Fibroblast of lung (primary cell): ENCODE measurements at regions not wholly inside any gene's neighbourhood (a gene's known extent, or its start where the extent isn't known, plus 50 kb on each side); places are given as distances from the start of the nearest gene placed in this dataset.

Experiments used
- DNase-seq, 2 donors: peaks; one replicate each; pipeline versions ENCODE4 v3.0.0 to v3.0.0-alpha.2; 2010; ENCODE audit warnings: low read depth in 2 of 2
- H2AFZ ChIP-seq: 2 replicates; pipeline ENCODE4 v1.5.1; 2012; ENCODE audit warnings: low read length, control low read depth, inconsistent platforms
- H3K27ac ChIP-seq: 2 replicates; pipeline ENCODE4 v1.5.1; 2011; ENCODE audit warnings: low read length, control low read depth; ENCODE audit not compliant: insufficient read depth
- H3K27me3 ChIP-seq: 2 replicates; pipeline ENCODE4 v1.5.1; 2011; ENCODE audit warnings: mild to moderate bottlenecking, low read length; ENCODE audit not compliant: control insufficient read depth, insufficient read depth
- H3K36me3 ChIP-seq: 2 replicates; pipeline ENCODE4 v1.5.1; 2011; ENCODE audit warnings: low read length; ENCODE audit not compliant: control insufficient read depth, insufficient read depth
- H3K4me1 ChIP-seq: 2 replicates; pipeline ENCODE4 v1.5.1; 2011; ENCODE audit warnings: low read length; ENCODE audit not compliant: control insufficient read depth, insufficient read depth; ENCODE audit errors: extremely low read depth
- H3K4me2 ChIP-seq: 2 replicates; pipeline ENCODE4 v1.5.1; 2011; ENCODE audit warnings: low read length, control low read depth; ENCODE audit not compliant: insufficient read depth; ENCODE audit errors: extremely low read depth
- H3K4me3 ChIP-seq, 4 experiments: fragments of 200-600 bp in 1 of 4; sonication (generic) in 1 of 4; replicated peaks in 1 of 4; 2 replicates each; pipeline ENCODE4 v1.5.1; 2011 to 2016; ENCODE audit warnings: low read length in 4 of 4, low read depth in 3 of 4, mild to moderate bottlenecking in 3 of 4, control low read depth in 2 of 4, inconsistent platforms in 1 of 4, mixed read lengths in 1 of 4; ENCODE audit not compliant: insufficient read depth in 1 of 4; ENCODE audit errors: control extremely low read depth in 1 of 4
- H3K79me2 ChIP-seq: 2 replicates; pipeline ENCODE4 v1.5.1; 2012; ENCODE audit warnings: mild to moderate bottlenecking, low read length, inconsistent platforms; ENCODE audit not compliant: control insufficient read depth, insufficient read depth
- H3K9ac ChIP-seq: 2 replicates; pipeline ENCODE4 v1.5.1; 2011; ENCODE audit warnings: mild to moderate bottlenecking, low read length, control low read depth; ENCODE audit not compliant: insufficient read depth
- H3K9me3 ChIP-seq: 2 replicates; pipeline ENCODE4 v1.5.1; 2012; ENCODE audit warnings: low read depth, low read length; ENCODE audit not compliant: control insufficient read depth, insufficient read depth
- H4K20me1 ChIP-seq: 2 replicates; pipeline ENCODE4 v1.5.1; 2011; ENCODE audit warnings: low read length; ENCODE audit not compliant: control insufficient read depth, insufficient read depth; ENCODE audit errors: extremely low read depth
- CTCF ChIP-seq, 2 donors: IDR thresholded peaks in 1 of 2; conservative IDR thresholded peaks in 1 of 2; 1 replicate in 1 of 2; 2 replicates in 1 of 2; pipeline ENCODE4 v1.5.1; 2011 to 2012; ENCODE audit warnings: low read length in 2 of 2, control low read depth in 1 of 2, inconsistent platforms in 1 of 2, low read depth in 1 of 2, mild to moderate bottlenecking in 1 of 2
- EZH2 ChIP-seq: IDR thresholded peaks from 2 replicates; pipeline ENCODE4 v1.5.1; 2012; ENCODE audit warnings: low read length, control low read depth, mild to moderate bottlenecking; ENCODE audit errors: missing control alignments

- H3K9ac ChIP-seq: no peak overlapping the region
- no peak overlapping the region for H3K4me3 ChIP-seq
- H3K4me2 ChIP-seq: peak overlapping the region; percentile 8
- no peaks in the 10 kb centered on the region for H3K79me2 ChIP-seq
- H3K27me3 ChIP-seq: no peaks in the 10 kb centered on the region
- H2AFZ ChIP-seq: peak overlapping the region; percentile 34
- H3K9me3 ChIP-seq: no peaks in the 10 kb centered on the region
- TF ChIP-seq CTCF (conservative IDR thresholded peaks at IDR 0.05 in 1 of 2, IDR thresholded peaks at IDR 0.05 in 1 of 2; ENCODE audit: low read depth in 1 of 2, low read length in 2 of 2) (no peak), EZH2 (no peak)
- H3K4me1 ChIP-seq: no peaks in the 10 kb centered on the region
- DNase-seq: no peak
- H4K20me1 ChIP-seq: no peaks in the 10 kb centered on the region
- H3K27ac ChIP-seq: no peak overlapping the region
- no peaks in the 10 kb centered on the region for H3K36me3 ChIP-seq
These were observed 107.2 kb upstream of the STC2 start for GRCh38 chr5:173435447-173435846.

- Histone ChIP-seq H3K9me3 (no peaks in the 10 kb centered on the region), H4K20me1 (no peaks in the 10 kb centered on the region), H3K4me3 (no peak overlapping the region), H3K9ac (no peak overlapping the region), H3K27ac (no peak overlapping the region), H3K4me1 (no peaks in the 10 kb centered on the region), H3K36me3 (no peaks in the 10 kb centered on the region), H3K27me3 (no peaks in the 10 kb centered on the region), H2AFZ (no peak overlapping the region), H3K4me2 (no peak overlapping the region), H3K79me2 (no peaks in the 10 kb centered on the region)
- no peak for DNase-seq
- TF ChIP-seq CTCF (conservative IDR thresholded peaks at IDR 0.05 in 1 of 2, IDR thresholded peaks at IDR 0.05 in 1 of 2; ENCODE audit: low read depth in 1 of 2, low read length in 2 of 2) (no peak), EZH2 (no peak)
These were observed 106.1 kb upstream of the STC2 start for GRCh38 chr5:173434270-173434669.

- TF ChIP-seq EZH2: no peak
- no peak for TF ChIP-seq CTCF (conservative IDR thresholded peaks at IDR 0.05 in 1 of 2, IDR thresholded peaks at IDR 0.05 in 1 of 2; ENCODE audit: low read depth in 1 of 2, low read length in 2 of 2)
These were observed 102.2 kb upstream of the STC2 start for GRCh38 chr5:173430394-173430793.

More at GRCh38 chr5:173430394-173430793, 102.2 kb upstream of the STC2 start:
- Histone ChIP-seq H3K27me3 (no peaks in the 10 kb centered on the region), H3K4me1 (no peaks in the 10 kb centered on the region), H3K36me3 (no peaks in the 10 kb centered on the region), H3K4me3 (no peak overlapping the region), H4K20me1 (no peaks in the 10 kb centered on the region), H3K9ac (no peak overlapping the region), H3K9me3 (no peaks in the 10 kb centered on the region), H3K79me2 (no peaks in the 10 kb centered on the region), H2AFZ (no peak overlapping the region), H3K4me2 (no peak overlapping the region), H3K27ac (no peak overlapping the region)
- DNase-seq: no peak
